RPMI8226 (cell line): ENCODE measurements at regions not wholly inside any gene's neighbourhood (a gene's known extent, or its start where the extent isn't known, plus 50 kb on each side); places are given as distances from the start of the nearest gene placed in this dataset.

Experiments
- DNase-seq: peaks from one replicate; pipeline ENCODE4 v3.0.0-alpha.2; 2015

- DNase-seq, result no peak
These were observed 484.5 kb downstream of the NR2F1-AS1 start for GRCh38 chr5:93096561-93096960.

GRCh38 chr5:93092349-93093105 lies 488.5 kb downstream of the NR2F1-AS1 start:
- no peak for DNase-seq

GRCh38 chr5:93090698-93091097 lies 490.3 kb downstream of the NR2F1-AS1 start:
- DNase-seq, result no peak

GRCh38 chr5:93088592-93089389 lies 492.2 kb downstream of the NR2F1-AS1 start:
- DNase-seq, result no peak

GRCh38 chr5:93087326-93087725 lies 493.7 kb downstream of the NR2F1-AS1 start:
- no peak for DNase-seq

GRCh38 chr5:93082981-93083380 lies 498.0 kb downstream of the NR2F1-AS1 start:
- no peak for DNase-seq

- no peak for DNase-seq
These were observed 502.0 kb downstream of the NR2F1-AS1 start for GRCh38 chr5:93079046-93079445.

- DNase-seq, result peak; percentile 80
These were observed 502.7 kb downstream of the NR2F1-AS1 start for GRCh38 chr5:93078082-93079038.

- DNase-seq, result no peak
These were observed 504.5 kb downstream of the NR2F1-AS1 start for GRCh38 chr5:93076566-93076965.

GRCh38 chr5:93076096-93076495 lies 504.9 kb downstream of the NR2F1-AS1 start:
- DNase-seq, result no peak

GRCh38 chr5:93073547-93073946 lies 507.5 kb downstream of the NR2F1-AS1 start:
- no peak for DNase-seq

- no peak for DNase-seq
These were observed 508.1 kb downstream of the NR2F1-AS1 start for GRCh38 chr5:93072831-93073459.

- DNase-seq, result no peak
These were observed 509.3 kb downstream of the NR2F1-AS1 start for GRCh38 chr5:93071710-93072109.

GRCh38 chr5:93070938-93071337 lies 510.1 kb downstream of the NR2F1-AS1 start:
- DNase-seq, result no peak

- DNase-seq, result no peak
These were observed 511.7 kb downstream of the NR2F1-AS1 start for GRCh38 chr5:93069276-93069675.

GRCh38 chr5:93062548-93062947 lies 518.5 kb downstream of the NR2F1-AS1 start:
- peak; percentile 20 for DNase-seq

GRCh38 chr5:93058309-93058708 lies 522.7 kb downstream of the NR2F1-AS1 start:
- no peak for DNase-seq

GRCh38 chr5:93057311-93057710 lies 523.7 kb downstream of the NR2F1-AS1 start:
- DNase-seq, result no peak

GRCh38 chr5:93055971-93056370 lies 525.0 kb downstream of the NR2F1-AS1 start:
- DNase-seq, result no peak

- DNase-seq, result no peak
These were observed 525.5 kb downstream of the NR2F1-AS1 start for GRCh38 chr5:93055561-93055960.

- no peak for DNase-seq
These were observed 526.4 kb downstream of the NR2F1-AS1 start for GRCh38 chr5:93054424-93055163.

GRCh38 chr5:93053825-93054224 lies 527.2 kb downstream of the NR2F1-AS1 start:
- no peak for DNase-seq
